Epithelial cell of proximal tubule (primary cell): ENCODE measurements at regions not wholly inside any gene's neighbourhood (a gene's known extent, or its start where the extent isn't known, plus 50 kb on each side); places are given as distances from the start of the nearest gene placed in this dataset.
A peak's percentile ranks its signal among the peaks of the same experiment; 100 is the strongest.

Experiments
- DNase-seq: peaks from one replicate; pipeline ENCODE4 v3.0.0-alpha.2; 2011; ENCODE audit warnings: low read depth
- H3K4me3 ChIP-seq: 2 replicates; pipeline ENCODE4 v1.5.1; 2011; ENCODE audit warnings: low read depth, mild to moderate bottlenecking, low read length
- CTCF ChIP-seq: conservative IDR thresholded peaks from 2 replicates; pipeline ENCODE4 v1.5.1; 2012; ENCODE audit warnings: low read depth, mild to moderate bottlenecking, low read length

DNA sequence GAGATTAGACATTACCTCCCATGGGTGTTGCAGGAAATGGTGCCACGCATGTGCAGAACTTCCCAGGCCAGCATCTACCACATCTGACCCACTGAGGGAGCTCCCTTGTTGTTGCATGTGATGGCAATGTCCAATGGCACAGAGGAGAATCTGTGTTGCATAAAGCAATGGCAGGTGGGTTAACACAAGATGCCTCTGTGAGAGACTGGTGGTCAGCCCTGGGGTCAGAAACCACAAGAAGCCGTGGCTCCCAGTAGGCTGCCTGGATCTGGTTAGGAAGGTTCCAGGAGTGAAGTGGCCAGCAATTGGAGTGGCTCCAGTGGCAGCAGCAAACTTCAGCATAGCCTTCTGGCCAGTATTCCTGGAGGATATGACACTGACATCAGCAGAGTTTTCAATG lies 65.9 kb upstream of the HMGA2 start:
- H3K4me3 ChIP-seq, result no peak overlapping the region
- TF ChIP-seq CTCF, result no peak
- DNase-seq, result no peak

DNA sequence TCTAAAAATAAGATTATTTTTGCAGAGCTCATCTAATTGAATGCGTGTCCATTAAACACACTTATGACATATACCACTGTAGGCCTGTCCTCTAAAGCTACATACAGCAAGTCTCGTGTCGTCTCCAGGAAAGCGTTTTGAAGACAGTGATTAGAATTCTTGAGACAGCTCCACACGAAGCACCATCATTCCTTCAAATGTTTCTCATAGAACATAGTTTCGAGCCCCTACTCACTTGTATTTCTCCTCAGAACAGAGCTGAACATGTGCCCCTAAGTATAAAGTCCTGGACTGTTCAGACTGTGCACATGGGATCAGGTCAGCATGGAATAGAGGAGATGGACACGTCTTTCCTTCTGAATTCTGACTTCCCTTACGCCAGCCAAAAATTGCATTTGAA lies 64.5 kb upstream of the HMGA2 start:
- no peak for TF ChIP-seq CTCF
- H3K4me3 ChIP-seq, result no peak overlapping the region
- DNase-seq, result no peak

DNA sequence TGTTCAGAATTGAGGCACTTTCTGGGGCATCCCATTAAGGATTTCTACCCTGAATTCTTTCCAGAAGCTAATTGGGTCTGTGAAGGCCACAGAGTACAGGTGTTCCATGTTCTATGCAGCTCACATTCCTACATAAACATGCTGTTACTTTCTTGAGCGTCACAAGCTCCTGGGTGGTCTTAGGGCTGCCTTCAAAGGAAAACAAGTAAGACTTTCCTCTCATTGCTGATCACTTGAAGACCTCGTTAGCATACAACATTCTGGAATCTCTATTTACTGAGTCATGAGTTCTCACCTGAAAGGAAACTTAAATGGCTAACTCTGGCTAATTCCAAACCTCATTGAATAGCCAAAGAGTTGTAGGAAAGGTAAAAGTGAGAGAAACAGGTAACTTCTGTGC lies 63.0 kb upstream of the HMGA2 start:
- H3K4me3 ChIP-seq, result no peak overlapping the region
- no peak for TF ChIP-seq CTCF
- no peak for DNase-seq

- no peak for TF ChIP-seq CTCF
- no peak overlapping the region for H3K4me3 ChIP-seq
- DNase-seq, result no peak
These were observed 60.0 kb upstream of the HMGA2 start for GRCh38 chr12:65764325-65764724.

DNA sequence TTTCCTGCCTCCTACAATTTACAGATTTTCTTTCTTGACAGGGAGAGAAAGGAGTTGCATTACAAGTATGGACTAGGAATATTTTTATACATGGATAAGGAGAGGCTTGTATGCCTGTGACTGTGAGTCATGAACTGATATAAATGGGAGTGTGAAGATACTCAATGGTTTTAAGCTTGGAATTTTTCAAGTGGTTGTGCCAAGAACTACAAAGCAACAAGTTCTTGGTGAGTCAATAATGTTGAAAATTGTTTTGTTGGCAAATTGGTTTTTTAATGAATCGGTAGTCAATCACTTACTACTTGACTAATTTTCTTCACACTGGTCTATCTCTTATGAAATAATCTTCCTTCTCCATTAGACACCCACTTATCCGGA lies 58.9 kb upstream of the HMGA2 start:
- peak; percentile 64 for DNase-seq
- peak; percentile 5 for TF ChIP-seq CTCF
- H3K4me3 ChIP-seq, result no peak overlapping the region

DNA sequence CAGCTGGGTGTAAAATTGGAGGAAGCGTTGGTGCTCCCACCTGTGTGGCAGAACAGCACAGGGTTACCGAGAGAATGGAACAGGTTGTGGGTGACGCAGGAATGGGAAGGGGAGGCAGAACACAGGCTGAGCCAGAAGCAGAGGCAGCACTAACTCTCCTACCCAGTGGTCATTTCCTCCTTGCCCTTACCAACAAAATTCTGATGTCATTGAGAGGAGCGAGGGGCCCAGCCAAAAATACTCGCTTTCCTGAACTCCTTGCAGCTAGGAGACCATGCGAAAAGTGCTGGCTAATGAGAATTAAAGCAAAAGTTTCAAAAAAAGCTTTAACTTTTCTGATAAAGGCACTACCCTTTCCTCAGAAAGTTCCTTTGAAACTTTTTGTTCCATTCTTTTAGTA lies 54.4 kb upstream of the HMGA2 start:
- no peak for DNase-seq
- no peak for TF ChIP-seq CTCF
- H3K4me3 ChIP-seq, result no peak overlapping the region
